H1 (cell line): ENCODE measurements at regions not wholly inside any gene's neighbourhood (a gene's known extent, or its start where the extent isn't known, plus 50 kb on each side); places are given as distances from the start of the nearest gene placed in this dataset.

ENCODE experiments used
- CTCF ChIA-PET: fragments of 300-600 bp; sonication (Branson Sonifier 250); formaldehyde crosslinking; loops from one replicate; lab custom pipeline; 2021; ENCODE audit not compliant: partially characterized antibody; lab: Charles Lee
- POLR2A ChIA-PET: fragments of 300-600 bp; sonication (Branson Sonifier 250); formaldehyde crosslinking; loops from one replicate; lab custom pipeline; 2021; ENCODE audit warnings: inconsistent platforms; ENCODE audit not compliant: partially characterized antibody; lab: Charles Lee
- DNase-seq, 2 experiments: peaks; one replicate each; pipeline versions ENCODE4 v3.0.0 to v3.0.0-alpha.2; 2010 to 2022; ENCODE audit warnings: low spot score in 2 of 2, low read depth in 1 of 2, mixed read lengths in 1 of 2
- FAIRE-seq: peaks from 2 replicates; lab custom pipeline; 2011; peaks lifted over from hg19 to GRCh38; lab: Jason Lieb, UNC
- H2AFZ ChIP-seq: 2 replicates; pipeline ENCODE4 v1.8.1; 2012; ENCODE audit warnings: low read length, inconsistent platforms
- H2AK5ac ChIP-seq: 2 replicates; pipeline ENCODE4 v1.6.1; 2013; ENCODE audit warnings: low read depth, low read length
- H2BK120ac ChIP-seq: replicated peaks from 2 replicates; pipeline ENCODE3; 2013; ENCODE audit warnings: low read depth, low read length, inconsistent platforms
- H2BK12ac ChIP-seq: 2 replicates; pipeline ENCODE4 v1.6.1; 2013; ENCODE audit warnings: low read depth, low read length
- H2BK15ac ChIP-seq: 2 replicates; pipeline ENCODE4 v1.6.1; 2013; ENCODE audit warnings: low read length
- H2BK20ac ChIP-seq: 2 replicates; pipeline ENCODE4 v1.6.1; 2013; ENCODE audit warnings: low read length
- H2BK5ac ChIP-seq: 2 replicates; pipeline ENCODE4 v1.6.1; 2013; ENCODE audit warnings: low read depth, low read length
- H3K14ac ChIP-seq: 2 replicates; pipeline ENCODE4 v1.6.1; 2013; ENCODE audit warnings: inconsistent platforms; ENCODE audit not compliant: insufficient read length
- H3K18ac ChIP-seq: 2 replicates; pipeline ENCODE4 v1.6.1; 2013; ENCODE audit warnings: low read length; ENCODE audit errors: extremely low read depth
- H3K23ac ChIP-seq: 2 replicates; pipeline ENCODE4 v1.6.1; 2013; ENCODE audit warnings: inconsistent platforms; ENCODE audit not compliant: insufficient read length
- H3K23me2 ChIP-seq: 2 replicates; pipeline ENCODE4 v1.6.1; 2013; ENCODE audit warnings: low read depth, low read length
- H3K27ac ChIP-seq: 2 replicates; pipeline ENCODE4 v1.6.1; 2011; ENCODE audit warnings: low read depth, low read length, inconsistent platforms
- H3K27me3 ChIP-seq, 4 experiments: replicated peaks in 1 of 4; 1 replicate in 1 of 4; 2 replicates in 3 of 4; pipeline versions ENCODE4 v1.6.1 to v1.8.1; 2011 to 2013; ENCODE audit warnings: low read length in 3 of 4, mild to moderate bottlenecking in 3 of 4, inconsistent platforms in 2 of 4, mixed read lengths in 2 of 4, moderate library complexity in 1 of 4; ENCODE audit not compliant: control insufficient read depth in 3 of 4, insufficient read depth in 3 of 4; ENCODE audit errors: extremely low read depth in 1 of 4
- H3K36me3 ChIP-seq, 4 experiments: 2 replicates each; pipeline versions ENCODE4 v1.6.1 to v1.8.1; 2011 to 2013; ENCODE audit warnings: mild to moderate bottlenecking in 4 of 4, low read length in 3 of 4, moderate library complexity in 2 of 4, control low read depth in 1 of 4, inconsistent platforms in 1 of 4; ENCODE audit not compliant: insufficient read depth in 4 of 4, control insufficient read depth in 2 of 4
- H3K4ac ChIP-seq: replicated peaks from 2 replicates; pipeline ENCODE3; 2013; ENCODE audit warnings: low read length, low read depth, mixed read lengths, inconsistent platforms; ENCODE audit not compliant: insufficient read length
- H3K4me1 ChIP-seq, 4 experiments: replicated peaks in 1 of 4; 1 replicate in 1 of 4; 2 replicates in 3 of 4; pipeline versions ENCODE4 v1.6.1 to v1.8.1; 2011 to 2013; ENCODE audit warnings: low read length in 3 of 4, inconsistent platforms in 2 of 4, mixed read lengths in 1 of 4; ENCODE audit not compliant: insufficient read depth in 4 of 4, control insufficient read depth in 3 of 4
- H3K4me2 ChIP-seq, 2 experiments: 2 replicates each; pipeline versions ENCODE4 v1.6.1 to v1.8.1; 2011 to 2013; ENCODE audit warnings: low read depth in 2 of 2, low read length in 2 of 2, control low read depth in 1 of 2, inconsistent platforms in 1 of 2, mild to moderate bottlenecking in 1 of 2; ENCODE audit not compliant: insufficient read depth in 1 of 2
- H3K4me3 ChIP-seq, 4 experiments: fragments of 200-600, 300-600 bp in 1 of 4; sonication (generic), shearing (Covaris generic), sonication (Bioruptor Twin) in 1 of 4; 2 replicates each; pipeline versions ENCODE4 v1.5.1 to v1.8.1; 2011 to 2016; ENCODE audit warnings: low read length in 4 of 4, low read depth in 3 of 4, control low read depth in 2 of 4, inconsistent platforms in 2 of 4, mild to moderate bottlenecking in 2 of 4, mixed read lengths in 1 of 4, moderate library complexity in 1 of 4; ENCODE audit not compliant: insufficient read depth in 2 of 4; ENCODE audit errors: extremely low read depth in 1 of 4
- H3K56ac ChIP-seq: replicated peaks from 2 replicates; pipeline ENCODE3; 2013; ENCODE audit warnings: low read depth, mild to moderate bottlenecking, mixed read lengths, low read length, inconsistent platforms; ENCODE audit not compliant: insufficient read length
- H3K79me1 ChIP-seq: 2 replicates; pipeline ENCODE4 v1.6.1; 2013; ENCODE audit warnings: low read depth, low read length, control low read depth
- H3K79me2 ChIP-seq, 2 experiments: 2 replicates each; pipeline versions ENCODE4 v1.6.1 to v1.8.1; 2012 to 2013; ENCODE audit warnings: low read length in 2 of 2, mild to moderate bottlenecking in 2 of 2, inconsistent platforms in 1 of 2; ENCODE audit not compliant: insufficient read depth in 2 of 2, control insufficient read depth in 1 of 2
- H3K9ac ChIP-seq, 4 experiments: replicated peaks in 1 of 4; 1 replicate in 1 of 4; 2 replicates in 3 of 4; pipeline versions ENCODE4 v1.6.1 to v1.8.1; 2011 to 2013; ENCODE audit warnings: low read depth in 3 of 4, low read length in 3 of 4, control low read depth in 2 of 4, mild to moderate bottlenecking in 2 of 4, moderate library complexity in 2 of 4, inconsistent platforms in 1 of 4; ENCODE audit errors: extremely low read depth in 1 of 4
- H3K9me3 ChIP-seq, 2 experiments: 2 replicates each; pipeline versions ENCODE4 v1.6.1 to v1.8.1; 2012 to 2013; ENCODE audit warnings: mild to moderate bottlenecking in 2 of 2, moderate library complexity in 2 of 2, control low read depth in 1 of 2, inconsistent platforms in 1 of 2, low read depth in 1 of 2, low read length in 1 of 2, mixed read lengths in 1 of 2; ENCODE audit not compliant: insufficient read depth in 2 of 2
- H4K20me1 ChIP-seq, 2 experiments: replicated peaks in 1 of 2; 2 replicates each; pipeline versions ENCODE3 to v1.8.1; 2011 to 2013; ENCODE audit warnings: inconsistent platforms in 2 of 2, low read length in 2 of 2, mild to moderate bottlenecking in 1 of 2; ENCODE audit not compliant: insufficient read depth in 2 of 2, control insufficient read depth in 1 of 2
- H4K5ac ChIP-seq: 2 replicates; pipeline ENCODE4 v1.6.1; 2013; ENCODE audit warnings: low read length, low read depth, mixed read lengths, inconsistent platforms; ENCODE audit not compliant: insufficient read length
- H4K8ac ChIP-seq: 2 replicates; pipeline ENCODE4 v1.8.0; 2013; ENCODE audit warnings: mild to moderate bottlenecking, moderate library complexity, low read length, inconsistent platforms; ENCODE audit not compliant: insufficient read depth; ENCODE audit errors: extremely low read depth
- H4K91ac ChIP-seq: replicated peaks from 2 replicates; pipeline ENCODE3; 2013; ENCODE audit warnings: low read length, mixed read lengths, inconsistent platforms; ENCODE audit not compliant: insufficient read length
- BCL11A ChIP-seq, 2 experiments: IDR thresholded peaks; one replicate each; pipeline ENCODE4 v1.6.1; 2011; ENCODE audit warnings: low read depth in 2 of 2, low read length in 2 of 2, mild to moderate bottlenecking in 2 of 2
- BRCA1 ChIP-seq: IDR thresholded peaks from 2 replicates; pipeline ENCODE4 v1.6.1; 2012; ENCODE audit warnings: low read depth, low read length, improper control_type of control experiment
- CBX5 ChIP-seq: fragments of 300-800, 300-1000 bp; sonication (generic); IDR thresholded peaks from 2 replicates; pipeline ENCODE4 v1.7.1; 2016; ENCODE audit warnings: antibody characterized with exemption, low read length, low read depth
- CBX8 ChIP-seq: fragments of 300-800, 300-1000 bp; sonication (generic); IDR thresholded peaks from 2 replicates; pipeline ENCODE4 v1.7.1; 2016; ENCODE audit warnings: low read depth, low read length, borderline replicate concordance
- HDAC2 ChIP-seq, 2 experiments: fragments of 300-600 bp in 1 of 2; sonication (generic) in 1 of 2; IDR thresholded peaks; 2 replicates each; pipeline ENCODE4 v1.6.1; 2011 to 2012; ENCODE audit warnings: low read depth in 2 of 2, low read length in 2 of 2, mild to moderate bottlenecking in 2 of 2, moderate library complexity in 2 of 2, borderline replicate concordance in 1 of 2, inconsistent platforms in 1 of 2
- HDAC6 ChIP-seq: IDR thresholded peaks from one replicate; pipeline ENCODE4 v1.7.1; 2012; ENCODE audit warnings: low read depth, mild to moderate bottlenecking, inconsistent platforms, low read length, moderate library complexity
- KDM5A ChIP-seq: fragments of 200-600 bp; IDR thresholded peaks from 2 replicates; pipeline ENCODE4 v1.7.1; 2012; ENCODE audit warnings: mild to moderate bottlenecking, low read length, inconsistent platforms, mixed read lengths
- MAX ChIP-seq: IDR thresholded peaks from 2 replicates; pipeline ENCODE4 v1.6.1; 2012; ENCODE audit warnings: inconsistent platforms
- NANOG ChIP-seq: IDR thresholded peaks from 2 replicates; pipeline ENCODE4 v1.6.1; 2011; ENCODE audit warnings: low read length, low read depth, mild to moderate bottlenecking, inconsistent platforms; ENCODE audit not compliant: insufficient read depth, poor library complexity, severe bottlenecking
- SP1 ChIP-seq: IDR thresholded peaks from 2 replicates; pipeline ENCODE4 v1.6.1; 2011; ENCODE audit warnings: low read depth, low read length
- SP4 ChIP-seq: IDR thresholded peaks from 2 replicates; pipeline ENCODE4 v1.6.1; 2012; ENCODE audit warnings: low read length, inconsistent platforms
- TCF12 ChIP-seq: IDR thresholded peaks from 2 replicates; pipeline ENCODE4 v1.6.1; 2011; ENCODE audit warnings: low read depth, mild to moderate bottlenecking, low read length
- TEAD4 ChIP-seq: IDR thresholded peaks from 2 replicates; pipeline ENCODE4 v1.6.1; 2012; ENCODE audit warnings: low read depth, low read length, inconsistent platforms, mixed read lengths
- WGBS, 2 experiments: shearing (Covaris generic) in 1 of 2; methylation state at CpG; one replicate each; pipeline versions ENCODE4 v1.1.6 to v1.1.7; 2013 to 2015; ENCODE audit warnings: low lambda C conversion rate in 2 of 2, mixed read lengths in 2 of 2, inconsistent platforms in 1 of 2, low coverage in 1 of 2, missing lambda C conversion rate in 1 of 2; ENCODE audit not compliant: insufficient replicate concordance in 2 of 2, insufficient coverage in 1 of 2, insufficient read length in 1 of 2; ENCODE audit errors: extremely low coverage in 1 of 2, missing lambda C conversion rate in 1 of 2; 5-methylcytosine and 5-hydroxymethylcytosine counted together

- Histone ChIP-seq H3K14ac (no peak overlapping the region), H2AK5ac (no peak overlapping the region), H3K79me1 (no peaks in the 10 kb centered on the region), H3K4me1 (no peaks in the 10 kb centered on the region), H3K9me3 (no peaks in the 10 kb centered on the region), H3K79me2 (no peaks in the 10 kb centered on the region), H4K91ac (no peak overlapping the region), H3K23ac (no peak overlapping the region), H4K5ac (no peak overlapping the region), H3K27me3 (no peaks in the 10 kb centered on the region), H3K18ac (no peak overlapping the region), H4K8ac (no peak overlapping the region), H3K9ac (no peak overlapping the region), H2BK15ac (no peak overlapping the region), H4K20me1 (no peaks in the 10 kb centered on the region), H2AFZ (no peak overlapping the region), H2BK120ac (no peak overlapping the region), H2BK12ac (no peak overlapping the region), H3K23me2 (no peaks in the 10 kb centered on the region), H3K36me3 (no peaks in the 10 kb centered on the region), H3K4me3 (no peak overlapping the region), H3K4me2 (no peak overlapping the region), H3K56ac (no peak overlapping the region), H2BK5ac (no peak overlapping the region), H2BK20ac (no peak overlapping the region), H3K4ac (no peak overlapping the region), H3K27ac (no peak overlapping the region)
- ChIA-PET CTCF (interaction anchor here (0.6 kb wide), 1 partner anchor 389 kb away, joined by 3 read pairs; no protein-coding TSS in a partner anchor), POLR2A (no interaction called here)
- WGBS, 2 experiments, result 93% methylated on average over 5 of the region's 5 CpGs; no CpG with 5 or more reads in 1 of the 2 experiments
- DNase-seq (no peak), FAIRE-seq (no peak)
- TF ChIP-seq SP4 (no peak), MAX (no peak), HDAC6 (no peak), CBX8 (no peak), CBX5 (no peak), TCF12 (no peak), SP1 (no peak), KDM5A (no peak), BRCA1 (no peak), NANOG (no peak), TEAD4 (no peak), HDAC2 (IDR thresholded peaks at IDR 0.05; ENCODE audit: borderline replicate concordance in 1 of 2, low read depth in 2 of 2, low read length in 2 of 2) (no peak), BCL11A (IDR thresholded peaks at IDR 0.05; ENCODE audit: low read depth in 2 of 2, low read length in 2 of 2) (no peak)
Measured at GRCh38 chr4:157907226-157907946, 265.4 kb downstream of the GASK1B start.
